Activated effector memory CD4-positive, alpha-beta T cell treated with Interleukin-2 at 50 U/mL for 16 hours (primary cell): ENCODE measurements at regions not wholly inside any gene's neighbourhood (a gene's known extent, or its start where the extent isn't known, plus 50 kb on each side); places are given as distances from the start of the nearest gene placed in this dataset.

Experiments
- DNase-seq: peaks from one replicate; pipeline ENCODE4 v3.0.0-alpha.2; 2020

GRCh38 chr5:18119156-18119785 is 485.0 kb downstream of the TAF11L14 start:
- no peak for DNase-seq

DNA sequence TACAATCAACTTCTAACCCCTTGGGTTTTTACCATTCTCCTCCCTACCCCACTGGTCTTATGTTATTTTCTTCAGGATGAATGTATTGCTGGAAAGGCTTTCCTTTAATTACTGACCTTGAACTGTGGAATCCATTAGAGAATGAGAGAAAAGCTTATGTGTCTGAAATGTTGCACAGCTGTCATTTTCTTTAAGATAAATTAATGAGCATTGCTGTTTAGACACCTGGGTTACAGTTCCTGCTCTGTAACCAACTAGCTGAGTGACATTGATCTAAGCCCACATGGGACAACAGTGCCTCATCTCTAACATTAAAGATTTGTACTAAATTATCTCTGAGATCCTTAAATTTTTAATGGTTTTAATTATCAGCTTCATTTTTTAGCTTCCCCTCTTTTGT is 507.0 kb downstream of the TAF11L14 start:
- DNase-seq, result no peak

- no peak for DNase-seq
These were observed 508.6 kb downstream of the TAF11L14 start for GRCh38 chr5:18142831-18143230.

GRCh38 chr5:18152671-18153070 is 518.4 kb downstream of the TAF11L14 start:
- DNase-seq, result no peak

DNA sequence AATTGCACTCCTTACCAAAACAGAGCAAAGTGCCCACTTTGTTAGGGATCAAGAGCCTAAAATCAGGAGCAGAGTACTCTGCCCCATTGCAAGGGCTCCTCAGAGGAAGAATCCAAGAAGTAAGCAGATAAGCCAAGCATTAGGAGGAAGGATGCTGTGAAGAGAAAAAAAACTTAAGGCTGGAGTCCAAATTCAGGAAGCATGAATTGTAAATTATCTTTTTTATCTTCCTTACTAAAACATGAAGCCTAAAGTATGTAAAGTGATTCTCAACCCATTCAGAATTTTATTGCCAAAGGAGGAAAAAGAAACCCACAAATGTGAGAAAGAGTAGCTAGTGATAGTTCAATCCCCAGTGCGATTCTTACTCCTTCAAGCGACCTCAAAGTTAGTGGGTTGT is 523.9 kb downstream of the TAF11L14 start:
- DNase-seq, result no peak

DNA sequence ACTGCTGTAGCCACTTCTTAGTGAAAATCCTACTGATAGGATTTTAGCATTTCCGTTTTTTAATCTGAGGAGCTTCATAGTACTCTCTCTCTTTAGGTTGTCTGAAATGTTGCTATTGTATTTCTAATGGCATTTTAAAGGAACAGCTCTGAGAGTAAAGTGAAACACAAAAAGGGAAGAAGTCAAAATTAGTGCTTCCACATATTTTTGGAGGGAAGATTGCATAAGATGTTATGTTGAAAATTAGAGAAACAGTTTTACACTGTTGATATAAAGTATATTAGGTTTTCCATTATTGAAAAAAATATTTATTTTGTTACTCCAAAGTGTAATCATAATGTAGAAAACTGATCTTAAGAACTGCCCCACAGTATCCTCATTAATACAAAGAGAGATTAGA is 525.1 kb downstream of the TAF11L14 start:
- DNase-seq, result no peak

GRCh38 chr5:18171684-18172083 is 537.4 kb downstream of the TAF11L14 start:
- no peak for DNase-seq

DNA sequence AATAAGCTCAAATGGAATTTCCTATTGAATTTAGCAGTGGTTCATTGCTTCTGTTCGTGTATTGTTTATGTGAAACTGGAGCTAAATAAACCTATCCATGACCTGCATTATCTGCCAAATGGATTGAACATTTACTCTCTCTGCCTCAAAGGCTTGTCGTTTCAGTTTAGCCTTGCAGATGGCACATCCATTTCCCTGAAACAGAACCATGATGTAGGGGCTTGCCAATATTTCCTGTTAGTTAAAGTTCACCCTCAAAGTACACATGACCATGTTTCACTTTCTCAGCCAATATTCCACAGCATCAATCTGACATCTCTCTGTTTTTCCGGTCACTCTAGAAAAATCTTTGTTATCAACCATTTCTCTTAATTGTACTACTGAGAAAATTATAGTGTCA is 545.3 kb downstream of the TAF11L14 start:
- no peak for DNase-seq

DNA sequence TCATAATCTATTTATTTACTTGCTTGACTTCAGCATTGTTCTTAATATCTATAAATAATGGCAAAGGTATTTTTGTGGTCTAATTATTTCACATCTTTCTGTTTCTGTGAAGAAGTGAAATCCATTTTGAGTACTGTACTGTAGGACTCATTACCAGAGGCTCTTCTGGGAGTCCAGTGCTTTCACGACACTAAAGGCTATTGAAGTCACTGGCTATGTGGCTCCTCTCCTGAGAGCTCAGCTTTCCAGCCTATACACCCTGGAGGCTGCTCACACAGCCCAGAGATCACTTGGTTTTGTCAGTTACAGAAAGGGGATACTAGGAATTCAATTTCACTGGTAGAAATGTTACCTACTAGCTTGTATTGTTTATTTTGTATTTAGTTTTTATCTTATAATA is 547.3 kb downstream of the TAF11L14 start:
- DNase-seq, result no peak

GRCh38 chr5:18195910-18196309 is 561.6 kb downstream of the TAF11L14 start:
- DNase-seq, result no peak

DNA sequence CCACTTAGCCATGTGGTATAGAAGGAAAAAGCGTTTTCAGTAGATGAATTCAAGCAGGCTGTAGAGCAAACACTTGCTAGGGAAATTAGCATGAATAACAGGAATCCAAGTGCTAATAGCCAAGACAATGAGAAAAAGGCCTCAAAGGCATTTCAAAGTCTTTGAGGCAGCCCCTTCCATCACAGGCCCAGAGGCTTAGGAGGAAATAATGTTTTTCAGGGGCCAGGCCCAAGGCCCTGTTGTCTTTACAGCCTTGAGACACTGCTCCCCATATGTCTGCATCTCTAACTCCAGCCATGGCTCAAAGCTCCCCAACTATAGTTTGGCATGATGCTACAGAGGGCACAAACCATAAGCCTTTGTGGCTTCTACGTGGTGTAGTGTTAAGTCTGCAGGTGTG is 563.5 kb downstream of the TAF11L14 start:
- DNase-seq, result no peak

GRCh38 chr5:18202164-18202563 is 567.9 kb downstream of the TAF11L14 start:
- no peak for DNase-seq

DNA sequence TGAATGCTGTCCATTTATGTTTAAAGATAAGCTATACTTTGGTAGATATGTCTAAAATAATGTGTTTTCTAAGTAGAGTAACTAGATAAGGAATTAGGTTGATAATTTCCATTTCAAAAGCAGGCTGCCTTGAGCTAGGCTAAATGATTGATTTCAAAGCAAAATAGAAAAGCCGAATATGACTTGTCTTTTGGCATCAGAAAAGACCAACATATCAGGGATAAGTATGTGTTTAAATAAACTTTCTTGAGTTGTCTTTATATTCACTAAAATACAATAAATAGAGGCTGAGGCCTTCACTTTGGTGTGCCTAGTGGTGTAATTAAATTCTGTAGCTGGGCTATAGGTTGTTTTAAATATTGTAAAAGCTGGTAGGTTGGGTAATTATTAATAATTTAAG is 569.0 kb downstream of the TAF11L14 start:
- DNase-seq, result no peak

GRCh38 chr5:18213666-18214065 is 579.4 kb downstream of the TAF11L14 start:
- no peak for DNase-seq

GRCh38 chr5:18216016-18216415 is 581.8 kb downstream of the TAF11L14 start:
- no peak for DNase-seq

DNA sequence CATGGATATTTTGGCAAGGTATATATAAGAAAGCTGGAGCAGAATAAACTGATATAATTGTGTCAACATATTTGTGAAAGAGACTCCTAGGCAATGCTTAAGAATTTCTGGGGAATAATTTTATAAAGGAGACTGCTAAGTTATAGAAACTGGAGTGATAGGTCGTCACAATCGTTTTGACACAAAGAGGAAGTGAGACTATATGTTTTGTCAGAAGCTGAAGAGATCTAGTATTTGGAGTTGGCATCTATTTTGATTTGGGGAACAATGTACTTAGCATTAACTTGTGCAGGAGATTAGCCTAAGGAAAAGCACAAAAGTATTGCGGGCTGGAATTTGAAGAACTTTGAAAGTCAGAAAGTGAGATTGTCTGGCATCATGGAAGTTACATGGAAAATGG is 582.5 kb downstream of the TAF11L14 start:
- no peak for DNase-seq

DNA sequence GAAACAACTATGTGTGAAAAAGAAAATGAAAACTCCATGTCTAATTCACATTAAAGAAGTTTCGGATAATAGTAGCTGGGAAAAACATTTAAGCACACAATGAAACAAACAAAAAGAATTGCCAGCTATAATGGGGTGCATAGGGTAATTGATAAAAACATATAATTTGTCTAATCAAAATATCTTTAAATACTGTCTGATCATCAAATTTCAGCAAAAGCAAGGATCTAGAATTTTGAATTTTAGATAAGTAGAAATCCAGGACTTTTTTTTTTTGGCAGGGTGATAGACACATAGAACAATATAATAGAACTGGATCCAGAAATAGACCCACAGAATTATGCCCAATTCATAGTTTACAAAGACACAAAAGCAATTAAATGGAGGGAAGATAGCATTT is 585.0 kb downstream of the TAF11L14 start:
- DNase-seq, result no peak

DNA sequence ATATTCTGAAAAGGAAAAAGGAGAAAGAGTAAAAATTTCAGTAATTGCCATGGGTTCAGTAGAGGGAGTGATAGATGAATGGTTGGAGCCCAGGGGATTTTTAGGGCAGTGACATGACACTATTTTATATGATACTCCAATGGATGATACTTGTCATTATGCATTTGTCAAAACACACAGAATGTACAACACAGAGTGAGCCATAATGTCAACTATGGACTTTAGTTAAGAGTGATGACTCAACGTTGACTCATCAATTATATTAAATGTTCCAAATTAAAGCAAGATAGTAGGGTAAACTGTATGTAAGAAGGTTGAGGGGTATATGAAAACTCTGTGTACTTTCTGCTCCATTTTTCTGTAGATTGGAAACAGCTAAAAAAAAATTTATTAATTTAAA is 586.4 kb downstream of the TAF11L14 start:
- no peak for DNase-seq

DNA sequence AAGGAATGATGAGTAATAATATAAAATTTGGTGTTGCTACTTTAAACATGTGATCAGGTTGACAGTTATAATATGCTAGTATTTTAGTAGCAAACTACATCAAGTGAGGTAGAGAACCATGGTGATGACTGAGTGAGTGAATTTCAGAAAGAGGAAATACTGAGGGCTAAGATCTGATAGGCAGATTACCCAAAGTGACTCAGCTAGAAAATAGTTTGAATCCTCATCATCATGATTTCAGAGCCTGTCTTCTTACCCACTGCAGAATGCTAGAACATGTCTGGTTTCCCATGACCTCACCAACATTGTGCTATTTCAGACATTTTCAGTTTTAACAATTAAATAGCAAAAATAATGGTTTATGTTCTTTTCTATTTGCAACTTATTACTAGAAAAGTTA is 602.1 kb downstream of the TAF11L14 start:
- DNase-seq, result no peak

- no peak for DNase-seq
These were observed 604.1 kb downstream of the TAF11L14 start for GRCh38 chr5:18238321-18238720.

DNA sequence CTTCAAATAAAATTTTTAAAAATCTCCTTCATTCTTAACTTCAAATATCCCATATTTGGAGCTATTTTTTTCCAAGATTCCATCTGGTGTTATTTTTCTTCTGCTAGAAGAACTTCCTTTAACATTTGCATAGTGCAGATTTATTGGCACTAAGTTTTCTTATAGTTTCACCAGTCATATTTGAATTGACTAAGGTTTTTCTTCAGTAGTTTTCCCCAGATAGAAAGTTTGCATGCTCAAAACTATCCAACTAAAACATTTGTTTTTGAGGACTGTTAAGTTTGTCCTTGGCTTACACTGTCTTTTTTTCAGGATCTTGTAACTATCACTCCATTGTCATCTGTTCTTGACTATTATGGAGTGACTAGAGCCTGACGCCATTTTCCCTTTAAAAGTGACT is 606.7 kb downstream of the TAF11L14 start:
- no peak for DNase-seq

- no peak for DNase-seq
These were observed 609.6 kb downstream of the TAF11L14 start for GRCh38 chr5:18243846-18244245.

GRCh38 chr5:18244309-18244708 is 610.0 kb downstream of the TAF11L14 start:
- DNase-seq, result no peak

DNA sequence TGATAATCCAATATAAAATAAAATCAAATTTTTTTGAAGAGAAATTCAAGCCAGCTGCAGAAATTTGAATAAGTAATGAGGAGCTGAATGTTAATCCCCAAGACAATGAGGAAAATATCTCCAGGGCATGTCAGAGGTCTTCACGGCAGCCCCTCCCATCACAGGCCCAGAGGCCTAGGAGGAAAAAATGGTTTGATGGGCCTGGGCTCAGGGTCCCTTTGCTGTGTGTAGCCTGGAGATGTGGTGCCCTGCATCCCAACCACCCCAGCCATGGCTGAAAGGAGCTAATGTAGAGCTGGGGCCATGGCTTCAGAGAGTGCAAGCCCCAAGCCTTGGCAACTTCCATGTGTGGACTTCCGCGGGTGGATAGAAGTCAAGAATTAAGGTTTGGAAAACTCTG is 618.3 kb downstream of the TAF11L14 start:
- DNase-seq, result no peak

DNA sequence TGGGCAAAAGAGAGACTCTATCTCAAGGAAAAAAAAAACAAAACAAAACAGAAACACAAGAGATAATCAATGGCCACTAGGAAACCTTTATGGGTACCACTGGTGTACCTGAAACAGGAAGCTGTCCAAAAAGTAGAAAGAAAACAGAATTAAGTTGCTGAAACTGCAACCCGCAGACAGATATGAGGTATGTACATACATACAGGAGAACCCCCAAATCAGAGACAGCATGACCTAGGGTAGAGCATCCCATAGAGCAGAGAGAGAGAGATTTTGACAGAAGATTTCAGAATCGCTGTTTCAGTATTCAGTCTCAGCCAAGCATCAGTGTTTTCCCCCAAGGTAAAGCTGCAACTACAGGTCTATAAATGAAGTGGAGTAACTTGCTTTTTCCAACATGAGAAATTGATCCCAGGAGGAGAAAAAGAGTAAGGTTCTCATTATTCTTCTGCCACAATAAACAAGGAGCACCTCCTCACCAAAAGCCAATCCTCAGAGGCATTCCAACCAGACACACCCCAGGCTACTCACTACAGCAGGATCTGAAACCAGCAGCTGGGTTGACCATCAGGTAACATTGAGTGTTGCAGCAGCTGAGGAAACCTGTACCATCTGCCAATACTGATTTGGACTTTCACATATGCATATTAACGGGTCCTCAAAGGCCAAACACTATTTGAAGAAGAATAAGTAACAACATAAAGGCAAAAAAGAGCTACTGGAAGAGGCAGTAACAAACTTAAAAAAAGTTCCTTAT is 630.0 kb downstream of the TAF11L14 start:
- no peak for DNase-seq
